ENCODE measurements at regions not wholly inside any gene's neighbourhood (a gene's known extent, or its start where the extent isn't known, plus 50 kb on each side); places are given as distances from the start of the nearest gene placed in this dataset.

DNA sequence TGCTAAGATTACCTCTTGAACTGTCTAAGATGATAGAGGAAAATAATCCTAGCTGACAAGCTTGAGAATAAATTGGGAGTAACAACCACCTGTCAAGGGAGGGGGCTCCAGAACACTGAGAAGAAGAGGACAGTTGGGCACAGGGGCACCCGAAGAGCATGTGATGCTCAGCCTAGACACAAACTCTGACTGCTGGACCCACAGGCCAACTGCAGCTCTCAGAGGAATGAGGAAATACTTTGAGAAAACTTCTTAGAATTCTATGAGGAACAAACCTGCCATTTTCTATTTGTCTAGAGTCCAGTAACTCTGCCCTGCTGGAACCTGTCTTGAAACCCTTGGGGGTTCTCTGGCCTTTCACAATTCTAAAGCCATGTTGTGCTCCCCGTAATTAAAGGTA, 124.1 kb upstream of the KCNK2 start:
- TF ChIP-seq, protein P1, sequence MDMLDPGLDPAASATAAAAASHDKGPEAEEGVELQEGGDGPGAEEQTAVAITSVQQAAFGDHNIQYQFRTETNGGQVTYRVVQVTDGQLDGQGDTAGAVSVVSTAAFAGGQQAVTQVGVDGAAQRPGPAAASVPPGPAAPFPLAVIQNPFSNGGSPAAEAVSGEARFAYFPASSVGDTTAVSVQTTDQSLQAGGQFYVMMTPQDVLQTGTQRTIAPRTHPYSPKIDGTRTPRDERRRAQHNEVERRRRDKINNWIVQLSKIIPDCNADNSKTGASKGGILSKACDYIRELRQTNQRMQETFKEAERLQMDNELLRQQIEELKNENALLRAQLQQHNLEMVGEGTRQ (CRISPR knock-in tag; IDR thresholded peaks at IDR 0.05): no peak
- TF ChIP-seq, protein P2, sequence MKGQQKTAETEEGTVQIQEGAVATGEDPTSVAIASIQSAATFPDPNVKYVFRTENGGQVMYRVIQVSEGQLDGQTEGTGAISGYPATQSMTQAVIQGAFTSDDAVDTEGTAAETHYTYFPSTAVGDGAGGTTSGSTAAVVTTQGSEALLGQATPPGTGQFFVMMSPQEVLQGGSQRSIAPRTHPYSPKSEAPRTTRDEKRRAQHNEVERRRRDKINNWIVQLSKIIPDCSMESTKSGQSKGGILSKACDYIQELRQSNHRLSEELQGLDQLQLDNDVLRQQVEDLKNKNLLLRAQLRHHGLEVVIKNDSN (CRISPR knock-in tag; IDR thresholded peaks at IDR 0.05): no peak
- TF ChIP-seq, protein P3, sequence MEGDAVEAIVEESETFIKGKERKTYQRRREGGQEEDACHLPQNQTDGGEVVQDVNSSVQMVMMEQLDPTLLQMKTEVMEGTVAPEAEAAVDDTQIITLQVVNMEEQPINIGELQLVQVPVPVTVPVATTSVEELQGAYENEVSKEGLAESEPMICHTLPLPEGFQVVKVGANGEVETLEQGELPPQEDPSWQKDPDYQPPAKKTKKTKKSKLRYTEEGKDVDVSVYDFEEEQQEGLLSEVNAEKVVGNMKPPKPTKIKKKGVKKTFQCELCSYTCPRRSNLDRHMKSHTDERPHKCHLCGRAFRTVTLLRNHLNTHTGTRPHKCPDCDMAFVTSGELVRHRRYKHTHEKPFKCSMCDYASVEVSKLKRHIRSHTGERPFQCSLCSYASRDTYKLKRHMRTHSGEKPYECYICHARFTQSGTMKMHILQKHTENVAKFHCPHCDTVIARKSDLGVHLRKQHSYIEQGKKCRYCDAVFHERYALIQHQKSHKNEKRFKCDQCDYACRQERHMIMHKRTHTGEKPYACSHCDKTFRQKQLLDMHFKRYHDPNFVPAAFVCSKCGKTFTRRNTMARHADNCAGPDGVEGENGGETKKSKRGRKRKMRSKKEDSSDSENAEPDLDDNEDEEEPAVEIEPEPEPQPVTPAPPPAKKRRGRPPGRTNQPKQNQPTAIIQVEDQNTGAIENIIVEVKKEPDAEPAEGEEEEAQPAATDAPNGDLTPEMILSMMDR (IDR thresholded peaks at IDR 0.05): no peak
- no peak for TF ChIP-seq SP1 (CRISPR knock-in tag; conservative IDR thresholded peaks at IDR 0.05)
- no peak for TF ChIP-seq CBFB (CRISPR knock-in tag; IDR thresholded peaks at IDR 0.05; ENCODE audit: low read depth)
- no peak for TF ChIP-seq NR3C1 (CRISPR knock-in tag; conservative IDR thresholded peaks at IDR 0.05; ENCODE audit: low read depth)
- TF ChIP-seq ZNF396 (CRISPR knock-in tag; IDR thresholded peaks at IDR 0.05; ENCODE audit: borderline replicate concordance): no peak
- TF ChIP-seq NFYB (CRISPR knock-in tag; conservative IDR thresholded peaks at IDR 0.05; ENCODE audit: low read depth): no peak
- TF ChIP-seq TEAD4 (CRISPR knock-in tag; IDR thresholded peaks at IDR 0.05): no peak
- no peak for TF ChIP-seq GABPB1 (CRISPR knock-in tag; IDR thresholded peaks at IDR 0.05)
- no peak for TF ChIP-seq CREB1 (CRISPR knock-in tag; IDR thresholded peaks at IDR 0.05)
- TF ChIP-seq ZNF423 (CRISPR knock-in tag; IDR thresholded peaks at IDR 0.05): no peak
- no peak for TF ChIP-seq ZNF232 (CRISPR knock-in tag; IDR thresholded peaks at IDR 0.05)
- TF ChIP-seq JUN (CRISPR knock-in tag; IDR thresholded peaks at IDR 0.05): no peak

Data from WTC11 (cell line).